OCI-LY3 (cell line): ENCODE measurements at regions not wholly inside any gene's neighbourhood (a gene's known extent, or its start where the extent isn't known, plus 50 kb on each side); places are given as distances from the start of the nearest gene placed in this dataset.
A peak's percentile ranks its signal among the peaks of the same experiment; 100 is the strongest.

Source experiments
- H2AFZ ChIP-seq: fragments of 200-600, 300-600 bp; shearing (Covaris generic); 2 replicates; pipeline ENCODE4 v1.6.0; 2014; ENCODE audit warnings: antibody characterized with exemption, low read depth, low read length
- H3K27ac ChIP-seq: fragments of 200-600, 300-600 bp; sonication (generic); 2 replicates; pipeline ENCODE4 v1.5.1; 2014; ENCODE audit warnings: mild to moderate bottlenecking, low read length, moderate library complexity, mixed read lengths
- H3K27me3 ChIP-seq: fragments of 200-600, 300-600 bp; sonication (generic); 2 replicates; pipeline ENCODE4 v1.6.1; 2014; ENCODE audit warnings: low read depth, low read length, mixed read lengths
- H3K36me3 ChIP-seq: fragments of 200-600, 300-600 bp; sonication (generic); replicated peaks from 2 replicates; pipeline ENCODE3; 2014; ENCODE audit warnings: low read depth, low read length, mixed read lengths
- H3K4me1 ChIP-seq: fragments of 300-600, 200-600 bp; sonication (generic); 2 replicates; pipeline ENCODE4 v1.6.1; 2014; ENCODE audit warnings: low read length, mixed read lengths
- H3K4me2 ChIP-seq: fragments of 200-600, 300-600 bp; sonication (generic); 2 replicates; pipeline ENCODE4 v1.6.1; 2014; ENCODE audit warnings: low read length, mixed read lengths
- H3K4me3 ChIP-seq: fragments of 300-600, 200-600 bp; sonication (generic); 2 replicates; pipeline ENCODE4 v1.5.1; 2014; ENCODE audit warnings: antibody characterized with exemption, mild to moderate bottlenecking, low read length, moderate library complexity
- H3K79me2 ChIP-seq: fragments of 300-600, 200-600 bp; shearing (Covaris generic); 2 replicates; pipeline ENCODE4 v1.6.1; 2014; ENCODE audit warnings: mild to moderate bottlenecking, low read length, mixed read lengths
- H3K9ac ChIP-seq: fragments of 300-600, 200-600 bp; shearing (Covaris generic); 2 replicates; pipeline ENCODE4 v1.6.0; 2014; ENCODE audit warnings: mild to moderate bottlenecking, low read length, moderate library complexity
- H3K9me3 ChIP-seq: fragments of 200-600, 300-600 bp; shearing (Covaris generic); 2 replicates; pipeline ENCODE4 v1.6.1; 2014; ENCODE audit warnings: low read length, mixed read lengths; ENCODE audit not compliant: insufficient read depth
- H4K20me1 ChIP-seq: fragments of 200-600, 300-600 bp; sonication (generic); 2 replicates; pipeline ENCODE4 v1.6.1; 2016; ENCODE audit warnings: low read length, mixed read lengths; ENCODE audit not compliant: insufficient read depth
- EZH2phosphoT487 ChIP-seq: fragments of 200-600 bp; shearing (Covaris generic); IDR thresholded peaks from 2 replicates; pipeline ENCODE4 v1.6.1; 2018; ENCODE audit warnings: antibody characterized with exemption, mixed run types, low read depth
- TF ChIP-seq, protein P1 (sequence below): fragments of 200-600, 300-600 bp; sonication (generic); IDR thresholded peaks from 2 replicates; pipeline ENCODE4 v1.5.1; 2014; ENCODE audit warnings: antibody characterized with exemption, low read length, low read depth

DNA sequence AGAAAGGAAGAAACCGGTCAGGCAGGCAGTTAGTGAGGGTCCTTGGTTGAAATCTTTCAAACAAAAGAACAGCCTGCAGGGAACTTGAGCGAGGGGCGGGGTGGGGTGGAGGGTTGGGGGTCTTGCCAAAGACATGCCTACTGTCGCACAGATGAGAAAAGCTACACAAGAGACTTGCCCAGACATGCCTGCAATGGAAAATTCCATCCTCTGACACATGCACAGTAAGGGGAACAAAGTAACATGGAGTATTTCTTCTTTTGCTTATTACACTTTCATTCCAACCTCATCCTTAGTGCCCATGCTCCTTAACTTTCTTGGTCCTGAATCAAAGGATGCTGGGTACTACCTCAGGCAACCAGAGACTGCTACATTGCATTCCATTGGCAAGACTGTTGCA is 1491.2 kb downstream of the STIM2 start:
- no peak overlapping the region for H3K4me3 ChIP-seq
- no peak overlapping the region for H3K4me2 ChIP-seq
- no peak for TF ChIP-seq EZH2phosphoT487
- TF ChIP-seq, protein P1, sequence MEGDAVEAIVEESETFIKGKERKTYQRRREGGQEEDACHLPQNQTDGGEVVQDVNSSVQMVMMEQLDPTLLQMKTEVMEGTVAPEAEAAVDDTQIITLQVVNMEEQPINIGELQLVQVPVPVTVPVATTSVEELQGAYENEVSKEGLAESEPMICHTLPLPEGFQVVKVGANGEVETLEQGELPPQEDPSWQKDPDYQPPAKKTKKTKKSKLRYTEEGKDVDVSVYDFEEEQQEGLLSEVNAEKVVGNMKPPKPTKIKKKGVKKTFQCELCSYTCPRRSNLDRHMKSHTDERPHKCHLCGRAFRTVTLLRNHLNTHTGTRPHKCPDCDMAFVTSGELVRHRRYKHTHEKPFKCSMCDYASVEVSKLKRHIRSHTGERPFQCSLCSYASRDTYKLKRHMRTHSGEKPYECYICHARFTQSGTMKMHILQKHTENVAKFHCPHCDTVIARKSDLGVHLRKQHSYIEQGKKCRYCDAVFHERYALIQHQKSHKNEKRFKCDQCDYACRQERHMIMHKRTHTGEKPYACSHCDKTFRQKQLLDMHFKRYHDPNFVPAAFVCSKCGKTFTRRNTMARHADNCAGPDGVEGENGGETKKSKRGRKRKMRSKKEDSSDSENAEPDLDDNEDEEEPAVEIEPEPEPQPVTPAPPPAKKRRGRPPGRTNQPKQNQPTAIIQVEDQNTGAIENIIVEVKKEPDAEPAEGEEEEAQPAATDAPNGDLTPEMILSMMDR: no peak
- no peak overlapping the region for H2AFZ ChIP-seq
- H3K4me1 ChIP-seq: no peaks in the 10 kb centered on the region
- no peaks in the 10 kb centered on the region for H4K20me1 ChIP-seq
- H3K27ac ChIP-seq: no peak overlapping the region
- no peaks in the 10 kb centered on the region for H3K79me2 ChIP-seq
- H3K9ac ChIP-seq: no peak overlapping the region
- H3K27me3 ChIP-seq: no peaks in the 10 kb centered on the region
- H3K9me3 ChIP-seq: no peaks in the 10 kb centered on the region
- no peaks in the 10 kb centered on the region for H3K36me3 ChIP-seq

DNA sequence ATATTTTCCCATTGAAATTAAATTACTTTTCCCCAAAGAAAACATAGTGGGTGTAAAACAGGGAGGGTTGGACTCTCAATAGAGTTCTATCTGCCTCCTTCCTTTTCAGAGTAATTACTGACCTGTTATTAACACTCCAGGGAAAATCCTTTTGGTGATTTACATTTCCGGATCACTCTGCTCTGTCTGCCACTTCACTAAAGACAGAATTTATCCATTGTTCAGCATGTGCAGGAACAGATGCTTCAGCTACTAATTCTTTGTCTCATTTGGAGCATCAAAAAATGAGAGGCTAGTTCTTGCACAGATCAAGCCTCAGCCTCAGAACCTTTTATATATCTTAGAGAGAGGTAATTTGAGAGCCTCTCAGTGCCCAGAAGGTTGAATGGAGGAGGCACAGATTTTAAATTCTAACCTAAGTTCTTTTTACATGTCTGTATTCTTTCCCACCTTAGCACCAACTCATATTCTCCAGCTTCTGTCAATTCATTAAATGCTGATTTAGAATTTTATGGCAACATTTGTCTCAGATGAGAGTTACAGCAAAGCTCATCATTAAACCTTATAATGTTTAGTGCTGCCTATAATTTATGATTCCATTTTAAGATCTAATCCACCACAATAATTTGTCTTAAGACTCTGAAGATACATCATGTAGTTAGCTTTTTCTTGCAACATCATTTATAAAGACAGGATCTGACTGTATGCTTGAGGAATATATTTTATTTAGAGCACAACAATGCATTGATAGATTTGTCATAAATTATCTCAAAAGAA is 1494.4 kb downstream of the STIM2 start:
- no peak overlapping the region for H3K4me3 ChIP-seq
- no peak for TF ChIP-seq EZH2phosphoT487
- TF ChIP-seq, protein P1: no peak
- no peak overlapping the region for H3K9ac ChIP-seq
- no peaks in the 10 kb centered on the region for H3K79me2 ChIP-seq
- H3K4me2 ChIP-seq: no peak overlapping the region
- H3K4me1 ChIP-seq: no peaks in the 10 kb centered on the region
- H2AFZ ChIP-seq: no peak overlapping the region
- no peaks in the 10 kb centered on the region for H4K20me1 ChIP-seq
- no peaks in the 10 kb centered on the region for H3K9me3 ChIP-seq
- no peaks in the 10 kb centered on the region for H3K27me3 ChIP-seq
- no peak overlapping the region for H3K27ac ChIP-seq
- no peaks in the 10 kb centered on the region for H3K36me3 ChIP-seq

DNA sequence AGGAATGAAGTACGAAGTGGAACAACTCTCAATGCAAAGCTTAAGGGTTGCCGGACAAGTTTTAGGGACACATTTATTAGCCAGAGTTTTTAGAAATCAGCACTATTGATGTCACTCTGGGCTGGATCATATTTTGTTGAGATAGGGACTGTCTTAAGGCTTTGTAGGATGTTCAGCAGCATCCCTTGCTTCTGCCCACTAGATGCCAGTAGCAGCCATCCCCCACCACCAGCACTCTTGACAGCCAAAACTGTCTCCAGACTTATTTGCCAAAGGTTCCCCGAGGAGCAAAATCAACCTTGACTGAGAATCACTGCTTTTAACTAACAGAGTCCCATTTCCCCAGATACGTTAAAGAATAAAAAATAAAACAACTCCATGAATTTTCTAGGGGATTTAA is 1497.3 kb downstream of the STIM2 start:
- Histone ChIP-seq H4K20me1 (no peaks in the 10 kb centered on the region), H2AFZ (no peak overlapping the region), H3K4me1 (peaks cover 9% of the 10 kb centered on the region)

DNA sequence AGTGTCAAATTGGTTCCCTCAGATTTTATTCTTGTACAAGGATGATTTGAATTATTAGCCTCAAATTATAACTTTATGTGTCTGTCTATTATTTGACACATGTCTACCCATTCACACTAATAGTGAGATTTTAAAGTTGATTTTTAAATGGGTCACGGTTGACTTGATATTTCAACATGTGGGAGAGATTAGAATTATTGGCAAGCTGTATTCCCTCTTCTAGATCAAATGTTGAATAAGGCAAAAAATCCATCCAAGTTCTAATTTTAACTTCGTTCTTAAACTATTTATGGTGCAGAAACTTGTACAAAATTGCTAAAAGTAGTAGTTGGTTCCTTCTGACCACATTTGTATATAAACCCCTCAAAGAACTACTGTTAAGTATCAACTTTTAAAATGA is 1498.0 kb downstream of the STIM2 start:
- no peaks in the 10 kb centered on the region for H3K27me3 ChIP-seq
- H3K27ac ChIP-seq: no peak overlapping the region
- peaks cover 9% of the 10 kb centered on the region for H3K4me1 ChIP-seq
- H4K20me1 ChIP-seq: no peaks in the 10 kb centered on the region
- H3K9ac ChIP-seq: no peak overlapping the region
- no peak overlapping the region for H2AFZ ChIP-seq
- no peaks in the 10 kb centered on the region for H3K9me3 ChIP-seq
- H3K4me2 ChIP-seq: no peak overlapping the region
- no peaks in the 10 kb centered on the region for H3K79me2 ChIP-seq
- no peak overlapping the region for H3K4me3 ChIP-seq
- H3K36me3 ChIP-seq: no peaks in the 10 kb centered on the region
- no peak for TF ChIP-seq EZH2phosphoT487
- TF ChIP-seq, protein P1: no peak

More for the DNA sequence above, 1497.3 kb downstream of the STIM2 start:
- Histone ChIP-seq H3K9me3 (no peaks in the 10 kb centered on the region), H3K27ac (no peak overlapping the region), H3K9ac (no peak overlapping the region), H3K79me2 (no peaks in the 10 kb centered on the region), H3K4me3 (no peak overlapping the region), H3K27me3 (no peaks in the 10 kb centered on the region), H3K4me2 (no peak overlapping the region), H3K36me3 (no peaks in the 10 kb centered on the region)
- TF ChIP-seq, protein P1: peak; percentile 41
- TF ChIP-seq EZH2phosphoT487: no peak
